NCI-H345 (cell line): ENCODE measurements at regions not wholly inside any gene's neighbourhood (a gene's known extent, or its start where the extent isn't known, plus 50 kb on each side); places are given as distances from the start of the nearest gene placed in this dataset.
"Not testable (repeated sequence)": the region's sequence is repeated elsewhere in the genome, so short reads cannot be mapped to it uniquely, and the experiment has no call there.

Experiments
- DNase-seq: peaks from one replicate; lab custom pipeline; 2025; lab: John Stamatoyannopoulos, UW

DNA sequence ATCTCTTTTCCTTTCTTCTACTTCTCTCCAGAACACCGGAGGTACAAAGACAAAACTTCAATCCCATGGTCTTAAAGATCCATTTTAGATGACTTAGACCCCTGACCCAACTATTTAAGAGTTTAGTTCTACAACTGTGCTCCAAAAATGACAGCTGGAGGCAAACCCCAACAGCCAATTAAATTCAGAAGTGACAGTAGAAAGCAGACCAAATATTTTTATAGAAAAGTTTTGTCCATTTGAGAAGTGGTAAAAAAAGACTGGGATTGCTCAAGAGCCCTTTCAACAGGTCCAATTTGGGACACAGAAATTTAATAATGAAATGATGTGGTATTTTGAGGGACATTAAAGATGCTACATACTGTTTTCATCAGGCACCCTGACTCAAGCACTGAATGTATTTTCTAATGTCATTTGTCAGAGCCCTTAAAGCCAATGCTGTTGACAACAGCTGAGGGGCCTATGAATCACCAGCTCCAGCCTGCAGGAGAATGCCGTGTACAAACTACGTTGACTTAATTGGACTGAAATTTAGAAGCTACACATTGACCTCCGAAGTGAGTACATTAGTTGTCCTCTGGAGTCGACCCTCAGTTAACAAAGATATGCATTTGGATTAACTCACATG, 147.5 kb upstream of the PIK3R1 start:
- no peak for DNase-seq

DNA sequence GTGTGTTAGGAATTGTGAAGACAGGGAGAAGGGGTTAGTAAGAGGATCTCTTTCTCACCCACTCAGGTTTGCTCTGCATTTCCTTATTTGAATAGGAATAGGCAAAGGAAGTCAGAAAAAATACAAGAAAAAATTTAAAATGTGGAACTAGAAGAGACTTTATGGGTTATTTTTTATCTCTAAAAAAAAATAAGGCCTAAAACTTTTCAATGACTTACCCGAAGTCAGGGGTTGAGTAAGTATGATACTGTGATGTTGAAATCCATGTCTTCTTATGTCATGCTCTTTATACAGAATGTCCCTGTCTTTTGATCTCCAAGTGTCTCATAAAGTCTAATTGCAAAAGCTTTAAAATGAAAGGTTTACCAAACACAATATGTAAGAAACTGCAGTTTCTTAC, 148.3 kb upstream of the PIK3R1 start:
- no peak for DNase-seq

DNA sequence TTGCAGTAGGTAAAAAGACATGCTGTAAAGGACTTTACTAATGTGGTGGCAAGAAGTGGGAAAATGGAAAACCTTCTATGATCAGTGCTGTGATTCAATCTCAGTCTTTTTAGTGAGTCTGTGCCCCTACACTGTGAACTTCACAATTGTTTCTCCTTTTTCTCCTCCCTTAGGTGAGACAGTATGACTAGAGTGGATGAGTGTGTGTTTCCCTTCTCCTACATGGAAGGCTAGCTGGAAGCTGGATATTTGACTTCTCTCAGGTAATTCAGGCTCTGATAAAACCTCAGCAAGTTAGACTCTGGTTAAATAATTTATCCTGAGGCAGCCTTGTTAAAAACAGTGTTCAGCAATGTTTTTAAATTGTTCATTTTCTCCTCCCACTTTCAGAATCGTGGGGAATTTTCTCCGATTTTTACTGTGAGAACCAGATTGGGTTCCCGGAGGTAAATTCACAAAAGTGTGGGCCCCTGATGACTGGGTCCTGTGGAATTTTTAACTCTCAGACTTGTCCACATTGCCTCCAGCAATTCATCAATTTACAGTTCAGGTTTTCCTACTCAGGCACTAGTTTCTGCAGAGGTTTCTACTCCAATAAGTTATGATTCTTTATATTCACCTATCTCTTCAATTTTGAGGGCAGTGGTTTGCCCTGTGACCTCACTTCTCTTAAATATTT, 149.1 kb upstream of the PIK3R1 start:
- DNase-seq = no peak

DNA sequence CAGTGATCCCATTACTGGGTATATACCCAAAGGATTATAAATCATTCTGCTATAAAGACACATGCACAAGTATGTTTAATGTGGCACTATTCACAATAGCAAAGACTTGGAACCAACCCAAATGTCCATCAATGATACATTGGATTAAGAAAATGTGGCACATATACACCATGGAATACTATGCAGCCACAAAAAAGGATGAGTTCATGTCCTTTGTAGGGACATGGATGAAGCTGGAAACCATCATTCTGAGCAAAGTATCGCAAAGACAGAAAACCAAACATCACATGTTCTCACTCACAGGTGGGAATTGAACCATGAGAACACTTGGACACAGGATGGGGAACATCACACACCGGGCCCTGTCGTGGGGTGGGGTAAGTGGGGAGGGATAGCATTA, 150.2 kb upstream of the PIK3R1 start:
- DNase-seq = not testable (repeated sequence)

DNA sequence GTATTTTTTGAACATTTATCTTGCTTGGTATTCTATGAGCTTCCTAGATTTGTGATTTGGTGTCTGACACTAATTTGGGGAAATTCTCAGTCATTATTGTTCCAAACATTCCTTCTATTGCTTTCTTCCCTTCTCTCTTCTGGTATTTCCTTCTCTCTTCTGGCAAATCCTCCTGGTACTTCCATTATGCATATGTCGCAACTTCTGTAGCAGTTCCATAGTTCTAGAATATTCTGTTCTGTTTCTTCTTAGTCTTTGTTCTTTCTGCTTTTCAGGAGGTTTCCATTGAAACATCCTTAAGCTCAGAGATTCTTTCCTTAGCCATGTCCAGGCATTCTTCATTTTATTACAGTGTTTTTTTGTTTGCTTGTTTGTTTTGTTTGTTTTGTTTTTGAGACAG, 155.2 kb upstream of the PIK3R1 start:
- DNase-seq = no peak

DNA sequence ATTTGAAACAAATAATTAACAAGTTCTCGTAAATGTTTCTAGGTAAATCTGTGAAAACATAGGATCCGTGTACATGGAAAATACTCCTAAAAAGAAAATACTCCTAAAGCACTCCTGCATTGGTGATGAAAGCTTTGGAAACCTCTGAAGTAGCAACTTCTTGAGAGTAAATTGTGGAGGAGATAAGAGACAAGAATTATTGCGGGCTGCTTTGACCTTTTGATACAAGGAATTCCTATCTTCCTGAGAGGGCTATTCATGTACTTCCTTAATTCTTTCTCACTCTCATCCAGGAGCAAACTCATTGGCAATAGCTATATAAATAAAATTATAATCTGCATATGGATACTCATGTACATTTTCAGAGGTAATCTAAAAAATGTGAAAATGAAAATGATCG, 158.4 kb upstream of the PIK3R1 start:
- DNase-seq = no peak

DNA sequence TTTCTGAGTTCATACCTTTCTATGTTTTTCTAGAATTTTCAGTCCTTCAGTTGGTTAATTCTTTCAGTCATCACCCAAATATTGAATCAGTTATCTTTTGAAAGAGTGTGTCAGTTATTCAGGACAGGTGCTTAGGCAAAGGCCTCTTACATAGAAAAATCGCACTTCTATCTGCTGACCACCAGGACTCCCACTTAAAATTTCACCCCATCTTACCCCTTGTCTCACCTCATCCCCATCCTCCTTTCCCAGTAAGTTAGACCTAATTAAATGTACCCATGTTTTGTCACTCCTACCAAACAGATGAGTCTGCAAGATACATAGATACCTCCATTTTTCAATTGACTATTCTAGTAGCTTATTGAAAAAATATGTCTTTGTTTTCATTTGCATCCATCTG, 159.9 kb upstream of the PIK3R1 start:
- DNase-seq = no peak

DNA sequence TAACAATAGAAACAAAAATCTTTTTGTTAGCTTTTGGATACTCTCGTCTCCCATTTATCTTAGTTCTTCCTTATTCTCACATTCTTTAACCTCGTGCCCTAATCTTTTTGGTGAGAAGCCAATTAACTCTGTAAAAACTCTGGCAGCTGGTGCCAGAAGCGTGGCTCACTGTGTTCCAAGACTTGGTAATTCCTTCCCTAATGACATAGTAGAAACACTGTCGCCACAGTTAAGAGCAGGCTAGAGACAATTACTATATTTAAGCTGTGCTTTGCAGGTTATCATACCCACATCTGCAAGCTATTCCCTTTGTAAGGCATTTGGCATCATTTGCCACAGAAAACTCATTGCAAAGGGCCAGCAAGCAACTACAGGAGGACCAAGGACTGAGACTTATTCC, 160.9 kb upstream of the PIK3R1 start:
- no peak for DNase-seq

DNA sequence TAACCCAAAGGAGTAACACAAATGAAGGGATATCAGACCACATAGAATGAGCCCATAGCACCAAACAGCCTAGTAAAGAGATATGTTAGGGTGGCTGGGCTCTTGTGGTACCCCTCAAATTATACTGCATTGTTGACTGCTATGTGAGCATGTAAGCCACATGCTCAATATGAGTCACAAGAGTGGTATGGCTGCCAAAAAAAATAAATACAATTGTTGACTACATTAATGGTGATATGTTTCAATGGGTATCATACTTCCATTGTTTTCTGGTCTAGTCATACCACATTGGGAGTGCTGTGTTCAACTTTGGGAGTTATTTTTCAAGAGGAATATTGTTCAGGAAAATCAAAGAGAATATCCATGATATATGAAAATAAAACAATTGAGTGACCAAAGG, 162.4 kb upstream of the PIK3R1 start:
- DNase-seq = no peak

DNA sequence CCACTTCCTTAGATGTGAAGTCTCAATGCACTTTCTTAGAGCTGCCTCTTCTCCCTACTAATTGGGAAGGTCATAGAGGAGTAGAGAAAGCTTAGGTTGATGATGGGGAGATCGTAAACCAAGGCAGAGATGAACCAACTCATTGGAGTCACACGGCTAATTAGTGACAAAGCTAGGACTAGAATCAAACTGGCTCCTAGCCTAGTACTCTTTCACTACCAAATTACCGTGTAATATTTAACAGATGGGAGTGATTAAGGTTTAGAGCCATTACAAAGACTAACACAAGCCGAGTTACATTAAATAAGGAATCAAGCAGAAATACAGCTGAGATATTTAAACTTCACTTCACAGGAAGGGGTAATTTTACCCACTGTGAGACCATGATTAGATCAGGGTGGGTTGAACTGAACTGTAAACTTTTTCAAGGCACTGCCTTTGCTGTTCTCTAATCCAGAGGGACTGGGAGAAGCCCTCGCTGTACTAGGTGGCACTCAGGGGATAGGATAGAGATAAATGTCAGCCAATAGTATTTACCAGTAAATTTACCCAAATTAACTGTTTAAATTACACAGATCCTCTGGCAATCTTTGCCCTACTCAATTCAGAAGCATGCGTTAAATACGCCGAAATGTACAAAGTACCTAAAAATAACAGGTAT, 166.4 kb upstream of the PIK3R1 start:
- no peak for DNase-seq

DNA sequence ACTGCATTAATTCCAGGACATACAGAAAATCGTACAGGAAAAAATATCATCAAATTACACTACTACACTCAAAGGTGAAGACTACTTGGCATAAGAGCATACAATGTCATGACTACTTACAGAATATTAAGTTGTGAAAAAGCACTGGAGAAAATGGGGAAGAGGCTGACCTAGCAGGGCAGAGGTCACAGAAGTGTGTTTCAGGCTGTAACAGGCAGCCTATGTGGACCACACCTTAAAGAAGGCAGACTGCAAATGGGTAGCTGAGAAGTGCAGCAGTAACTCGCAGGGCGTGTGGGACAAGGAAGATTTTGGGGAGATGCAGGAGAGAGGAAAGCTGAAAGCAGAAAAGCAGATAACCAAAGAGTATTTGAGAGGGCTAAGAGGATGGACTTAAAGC, 167.0 kb upstream of the PIK3R1 start:
- no peak for DNase-seq

DNA sequence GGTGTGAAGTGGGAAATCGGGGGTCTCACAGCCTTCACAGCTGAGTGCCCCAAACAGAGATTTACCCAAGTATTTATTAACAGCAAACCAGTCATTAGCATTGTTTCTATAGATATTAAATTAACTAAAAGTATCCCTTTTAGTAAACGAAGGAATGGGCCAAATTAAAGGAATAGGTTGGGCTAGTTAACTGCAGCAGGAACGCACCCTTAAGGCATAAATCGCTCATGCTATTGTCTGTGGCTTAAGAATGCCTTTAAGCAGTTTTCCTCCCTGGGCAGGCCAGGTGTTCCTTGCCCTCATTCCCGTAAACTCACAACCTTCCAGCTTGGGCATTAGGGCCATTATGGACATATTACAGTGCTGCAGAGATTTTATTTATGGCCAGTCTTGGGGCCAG, 167.5 kb upstream of the PIK3R1 start:
- not testable (repeated sequence) for DNase-seq

DNA sequence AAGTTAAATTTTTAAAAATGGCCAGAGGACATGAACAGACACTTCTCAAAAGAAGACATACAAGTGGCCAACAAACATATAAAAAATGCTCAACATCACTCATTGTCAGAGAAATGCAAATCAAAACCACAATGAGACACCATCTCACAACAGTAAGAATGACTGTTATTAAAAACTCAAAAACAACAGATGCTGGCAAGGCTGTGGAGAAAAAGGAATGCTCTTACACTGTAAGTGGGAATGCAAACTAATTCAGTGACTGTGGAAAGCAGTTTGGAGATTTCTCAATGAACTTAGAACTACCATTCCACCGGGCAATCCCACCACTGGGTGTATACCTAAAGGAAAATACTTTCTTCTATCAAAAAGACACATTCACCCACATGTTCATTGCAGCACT, 168.5 kb upstream of the PIK3R1 start:
- no peak for DNase-seq

DNA sequence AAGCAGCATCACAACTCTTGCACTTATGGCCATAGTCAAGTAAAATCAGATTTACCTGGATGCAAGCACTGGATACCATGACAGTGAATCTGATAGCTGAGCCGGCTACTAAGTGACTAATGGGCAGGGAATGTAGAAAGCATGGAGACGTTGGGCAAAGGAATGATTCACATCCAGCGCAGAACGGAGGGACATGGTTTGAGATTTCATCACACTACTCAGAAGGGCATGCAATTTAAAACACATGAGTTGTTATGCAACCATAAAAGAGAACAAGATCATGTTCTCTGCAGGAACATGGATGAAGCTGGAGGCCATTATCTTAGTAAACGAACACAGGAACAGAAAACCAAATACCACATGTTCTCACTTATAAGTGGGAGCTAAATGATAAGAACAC, 169.1 kb upstream of the PIK3R1 start:
- DNase-seq = no peak

DNA sequence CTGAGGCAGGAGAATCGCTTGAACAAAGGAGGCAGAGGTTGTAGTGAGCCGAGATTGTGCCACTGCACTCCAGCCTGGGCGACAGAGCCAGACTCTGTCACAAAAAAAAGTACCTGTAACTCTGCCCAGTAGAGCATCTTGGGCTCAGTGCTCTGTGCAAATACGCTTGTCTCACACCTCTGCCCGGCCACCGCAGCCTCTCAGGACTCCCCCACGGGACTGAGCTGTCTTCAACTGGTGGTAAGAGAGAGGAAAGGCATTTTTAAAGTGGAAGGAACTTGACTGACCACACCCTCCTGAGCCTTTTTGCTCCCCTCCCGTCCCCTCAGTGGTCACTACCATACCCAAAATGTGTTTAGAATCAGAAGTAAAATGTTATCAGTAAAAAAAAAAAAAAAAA, 174.3 kb upstream of the PIK3R1 start:
- DNase-seq = no peak

DNA sequence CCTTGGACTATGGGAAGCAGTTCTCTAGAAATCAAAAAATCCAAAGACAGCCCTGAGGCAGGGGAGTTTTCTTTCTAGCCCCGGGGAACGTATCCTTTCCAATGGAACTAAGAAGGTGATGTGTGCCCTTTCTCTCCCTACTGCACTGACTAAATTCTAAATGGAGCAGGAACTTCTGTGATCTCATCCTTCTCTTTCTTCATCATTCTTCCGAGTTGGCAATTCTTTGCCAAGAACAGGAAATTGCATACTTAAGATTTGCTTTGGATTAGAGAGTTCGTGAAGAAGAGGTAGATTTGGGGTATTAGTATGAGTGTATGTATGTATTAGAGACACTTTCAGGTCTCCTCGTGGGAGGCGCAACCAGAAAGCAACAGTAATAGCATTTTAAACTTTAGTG, 178.0 kb upstream of the PIK3R1 start:
- DNase-seq = no peak

DNA sequence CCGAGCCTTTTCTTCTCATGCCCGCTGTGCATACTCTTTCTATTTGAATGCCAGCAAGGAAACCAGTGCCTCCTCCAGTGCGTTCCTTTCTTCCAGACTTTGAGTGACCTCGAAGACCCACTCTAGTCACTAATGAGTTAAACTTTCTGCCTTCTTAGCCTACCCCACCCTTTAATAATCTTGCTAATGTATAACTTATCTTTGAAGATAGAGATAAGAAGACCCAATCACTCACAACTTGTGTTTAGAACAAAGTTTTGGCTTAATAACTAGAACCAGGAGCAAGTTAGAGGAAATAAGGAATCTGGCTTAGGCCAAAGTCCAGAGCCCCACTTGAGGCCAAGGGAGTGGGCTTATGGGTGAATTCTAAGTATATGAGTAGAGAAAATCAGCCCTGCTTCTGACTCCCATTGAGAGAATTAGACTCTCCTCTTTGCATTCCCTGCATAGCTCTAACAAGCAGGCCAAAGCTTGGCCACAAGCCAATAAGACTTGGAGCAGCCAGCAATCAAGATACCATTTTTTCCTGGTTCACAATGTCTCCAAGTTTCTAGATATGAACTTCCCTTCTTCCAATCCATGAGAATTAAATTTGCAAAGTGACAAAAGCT, 181.5 kb upstream of the PIK3R1 start:
- DNase-seq = no peak

DNA sequence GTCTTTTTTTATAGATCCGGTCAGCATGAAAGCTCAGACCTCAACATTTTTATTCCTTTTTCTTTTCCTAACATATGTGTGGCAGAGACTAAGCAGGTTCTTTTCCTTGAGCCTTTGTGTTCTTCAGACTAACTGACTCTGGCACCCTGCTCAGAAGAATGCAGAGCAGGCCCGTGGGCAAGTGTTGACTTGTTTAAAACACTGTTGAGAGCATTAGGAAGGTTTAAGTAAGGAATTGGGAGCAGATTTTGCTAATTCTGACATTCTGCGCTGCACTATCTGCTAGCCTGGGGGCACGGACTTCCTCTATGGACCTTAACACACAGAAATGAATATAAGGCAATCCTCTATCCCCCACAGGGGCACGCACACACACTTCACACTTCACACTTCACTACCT, 182.5 kb upstream of the PIK3R1 start:
- DNase-seq = no peak

DNA sequence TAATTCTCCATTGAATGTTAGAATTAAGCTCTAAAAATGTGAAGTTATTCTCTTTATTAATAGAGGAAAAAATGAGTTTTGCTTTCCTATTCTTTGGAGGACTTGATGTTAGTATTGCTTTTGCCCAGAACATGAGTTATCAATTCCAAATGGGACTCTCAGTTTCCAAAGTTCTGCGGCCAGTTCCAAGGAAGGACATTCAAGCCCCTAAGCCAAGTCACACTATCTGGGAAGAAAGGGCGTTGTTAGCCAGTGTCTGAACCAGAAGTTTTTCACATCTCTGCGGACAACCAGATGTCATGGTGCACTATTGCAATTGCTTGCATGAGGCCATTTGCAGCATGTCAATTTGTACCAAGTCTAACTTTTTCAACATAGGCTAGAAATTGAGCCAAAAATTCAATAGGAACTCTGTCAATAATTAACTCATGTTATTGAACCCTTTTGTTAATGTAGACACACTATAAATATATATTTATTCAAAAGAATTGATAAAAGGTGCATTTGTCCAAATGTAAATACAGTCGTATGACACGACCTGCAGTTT, 183.3 kb upstream of the PIK3R1 start:
- no peak for DNase-seq

DNA sequence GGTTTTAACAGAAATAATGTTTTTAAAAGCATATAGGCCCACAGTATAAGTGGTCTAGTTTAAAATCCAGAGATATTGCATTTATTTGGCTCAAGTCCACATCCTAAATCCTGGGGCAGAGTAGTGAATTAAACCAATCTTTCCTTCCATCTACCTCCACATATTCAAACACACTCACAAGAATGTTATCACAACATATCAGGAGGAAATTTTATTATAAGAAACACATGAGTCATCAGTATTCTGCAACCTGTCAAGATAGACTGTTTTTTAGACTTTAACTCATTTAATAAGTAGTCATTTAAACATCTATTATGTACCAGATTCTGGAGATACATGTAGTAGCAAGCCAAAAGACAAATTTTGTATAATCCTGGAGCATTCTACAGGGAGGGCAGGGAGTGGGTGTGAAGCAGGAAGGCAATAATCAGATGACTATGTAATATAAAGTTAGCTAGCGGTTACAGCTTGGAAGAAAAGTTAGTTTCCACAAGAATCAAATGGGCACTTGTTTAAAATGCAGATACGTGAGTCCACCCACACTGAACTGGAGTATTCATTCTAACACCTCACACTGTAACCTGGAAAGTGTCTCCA, 187.3 kb upstream of the PIK3R1 start:
- DNase-seq = no peak

DNA sequence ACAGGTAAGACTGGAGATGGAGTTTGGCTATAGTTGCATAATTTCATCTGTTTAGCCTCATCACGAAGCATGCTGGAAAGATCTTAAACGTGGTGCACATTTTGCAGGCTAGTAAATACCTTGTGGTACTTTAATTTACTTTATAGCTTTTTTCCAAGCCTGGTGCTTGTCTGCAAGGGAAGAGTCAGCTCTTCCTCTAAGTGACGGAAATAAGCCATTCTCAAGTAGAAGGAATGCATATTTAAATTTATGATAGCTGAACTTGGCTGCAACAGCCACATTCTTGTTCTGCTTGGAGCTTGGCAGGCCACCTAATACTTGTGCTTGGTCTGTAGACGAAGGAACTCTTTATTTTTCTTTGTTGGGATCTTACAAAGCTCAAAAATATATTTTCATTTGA, 188.0 kb upstream of the PIK3R1 start:
- no peak for DNase-seq

DNA sequence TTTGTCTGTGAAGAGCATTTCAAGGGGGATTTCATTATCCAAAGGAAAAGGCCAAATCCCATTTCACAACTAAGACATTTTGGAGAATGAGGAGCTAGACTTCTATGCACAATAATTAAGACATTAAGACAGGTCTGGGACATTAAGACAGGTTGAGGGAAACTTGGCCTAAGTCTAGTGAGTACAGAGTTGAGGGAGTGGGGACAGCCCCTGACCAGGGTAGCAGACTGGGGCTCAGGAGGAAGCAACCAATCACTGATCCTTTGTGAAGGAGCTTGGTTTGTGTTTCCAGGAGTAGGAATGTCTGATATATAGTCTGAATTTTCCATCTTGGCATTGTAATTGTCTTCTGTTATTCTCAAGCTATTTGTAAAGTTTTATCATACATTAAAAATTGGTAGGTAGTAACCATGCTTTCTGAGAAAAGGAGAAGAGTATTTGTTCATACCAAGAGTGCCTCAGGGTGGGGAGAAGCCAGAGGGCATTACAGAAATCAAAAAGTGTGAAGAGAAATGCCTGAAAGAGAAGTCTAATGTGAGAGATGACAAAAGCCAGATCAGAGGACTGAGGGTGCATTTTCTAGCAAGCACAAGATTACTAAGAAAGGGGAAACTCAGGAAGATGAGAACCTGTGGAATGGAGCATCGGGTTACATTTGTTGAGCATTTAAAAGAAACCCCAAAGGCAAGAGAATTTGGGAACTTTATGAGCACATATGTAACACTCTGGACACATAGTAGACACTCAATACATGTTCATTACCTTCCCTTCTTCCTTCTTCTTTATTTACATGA, 189.3 kb upstream of the PIK3R1 start:
- no peak for DNase-seq
